ENCODE measurements at regions not wholly inside any gene's neighbourhood (a gene's known extent, or its start where the extent isn't known, plus 50 kb on each side); places are given as distances from the start of the nearest gene placed in this dataset.

DNA sequence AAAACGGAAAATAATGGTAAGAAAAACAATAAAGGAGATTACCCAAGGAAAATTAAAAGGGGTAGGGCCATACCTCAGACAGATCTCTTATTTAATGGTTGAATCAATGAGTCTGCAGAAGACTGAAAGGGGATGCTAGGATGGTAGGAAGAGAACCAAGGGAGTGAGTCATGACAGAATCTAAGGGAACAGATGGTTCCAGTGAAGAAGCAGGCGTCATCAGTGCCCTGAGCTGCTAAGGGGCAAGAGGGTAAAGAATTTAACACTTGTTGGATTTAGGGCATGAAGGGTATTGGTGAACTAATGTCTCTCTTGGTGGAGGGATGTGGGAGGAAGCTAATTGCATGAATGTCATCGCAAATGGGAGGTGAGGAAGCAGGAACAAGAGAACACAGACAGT is 329.2 kb upstream of the TSHZ3 start:
- TF ChIP-seq, protein P1, sequence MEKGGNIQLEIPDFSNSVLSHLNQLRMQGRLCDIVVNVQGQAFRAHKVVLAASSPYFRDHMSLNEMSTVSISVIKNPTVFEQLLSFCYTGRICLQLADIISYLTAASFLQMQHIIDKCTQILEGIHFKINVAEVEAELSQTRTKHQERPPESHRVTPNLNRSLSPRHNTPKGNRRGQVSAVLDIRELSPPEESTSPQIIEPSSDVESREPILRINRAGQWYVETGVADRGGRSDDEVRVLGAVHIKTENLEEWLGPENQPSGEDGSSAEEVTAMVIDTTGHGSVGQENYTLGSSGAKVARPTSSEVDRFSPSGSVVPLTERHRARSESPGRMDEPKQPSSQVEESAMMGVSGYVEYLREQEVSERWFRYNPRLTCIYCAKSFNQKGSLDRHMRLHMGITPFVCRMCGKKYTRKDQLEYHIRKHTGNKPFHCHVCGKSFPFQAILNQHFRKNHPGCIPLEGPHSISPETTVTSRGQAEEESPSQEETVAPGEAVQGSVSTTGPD (CRISPR knock-in tag; IDR thresholded peaks at IDR 0.05): no peak
- TF ChIP-seq, protein P2, sequence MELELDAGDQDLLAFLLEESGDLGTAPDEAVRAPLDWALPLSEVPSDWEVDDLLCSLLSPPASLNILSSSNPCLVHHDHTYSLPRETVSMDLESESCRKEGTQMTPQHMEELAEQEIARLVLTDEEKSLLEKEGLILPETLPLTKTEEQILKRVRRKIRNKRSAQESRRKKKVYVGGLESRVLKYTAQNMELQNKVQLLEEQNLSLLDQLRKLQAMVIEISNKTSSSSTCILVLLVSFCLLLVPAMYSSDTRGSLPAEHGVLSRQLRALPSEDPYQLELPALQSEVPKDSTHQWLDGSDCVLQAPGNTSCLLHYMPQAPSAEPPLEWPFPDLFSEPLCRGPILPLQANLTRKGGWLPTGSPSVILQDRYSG (CRISPR knock-in tag; IDR thresholded peaks at IDR 0.05): no peak
- TF ChIP-seq, protein P3, sequence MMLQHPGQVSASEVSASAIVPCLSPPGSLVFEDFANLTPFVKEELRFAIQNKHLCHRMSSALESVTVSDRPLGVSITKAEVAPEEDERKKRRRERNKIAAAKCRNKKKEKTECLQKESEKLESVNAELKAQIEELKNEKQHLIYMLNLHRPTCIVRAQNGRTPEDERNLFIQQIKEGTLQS (CRISPR knock-in tag; IDR thresholded peaks at IDR 0.05): no peak
- TF ChIP-seq MXI1 (IDR thresholded peaks at IDR 0.05; ENCODE audit: borderline replicate concordance, low read depth, low read length): no peak
- no peak for TF ChIP-seq MYNN (CRISPR knock-in tag; IDR thresholded peaks at IDR 0.05; ENCODE audit: low read depth)
- no peak for TF ChIP-seq POLR2AphosphoS5 (IDR thresholded peaks at IDR 0.05; ENCODE audit: low read depth, low read length)
- TF ChIP-seq, protein P4, sequence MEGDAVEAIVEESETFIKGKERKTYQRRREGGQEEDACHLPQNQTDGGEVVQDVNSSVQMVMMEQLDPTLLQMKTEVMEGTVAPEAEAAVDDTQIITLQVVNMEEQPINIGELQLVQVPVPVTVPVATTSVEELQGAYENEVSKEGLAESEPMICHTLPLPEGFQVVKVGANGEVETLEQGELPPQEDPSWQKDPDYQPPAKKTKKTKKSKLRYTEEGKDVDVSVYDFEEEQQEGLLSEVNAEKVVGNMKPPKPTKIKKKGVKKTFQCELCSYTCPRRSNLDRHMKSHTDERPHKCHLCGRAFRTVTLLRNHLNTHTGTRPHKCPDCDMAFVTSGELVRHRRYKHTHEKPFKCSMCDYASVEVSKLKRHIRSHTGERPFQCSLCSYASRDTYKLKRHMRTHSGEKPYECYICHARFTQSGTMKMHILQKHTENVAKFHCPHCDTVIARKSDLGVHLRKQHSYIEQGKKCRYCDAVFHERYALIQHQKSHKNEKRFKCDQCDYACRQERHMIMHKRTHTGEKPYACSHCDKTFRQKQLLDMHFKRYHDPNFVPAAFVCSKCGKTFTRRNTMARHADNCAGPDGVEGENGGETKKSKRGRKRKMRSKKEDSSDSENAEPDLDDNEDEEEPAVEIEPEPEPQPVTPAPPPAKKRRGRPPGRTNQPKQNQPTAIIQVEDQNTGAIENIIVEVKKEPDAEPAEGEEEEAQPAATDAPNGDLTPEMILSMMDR (CRISPR knock-in tag; IDR thresholded peaks at IDR 0.05): no peak
- no peak for TF ChIP-seq TAF1 (CRISPR knock-in tag; IDR thresholded peaks at IDR 0.05)
- TF ChIP-seq ZNF790 (CRISPR knock-in tag; IDR thresholded peaks at IDR 0.05; ENCODE audit: borderline replicate concordance): no peak
- TF ChIP-seq, protein P5, sequence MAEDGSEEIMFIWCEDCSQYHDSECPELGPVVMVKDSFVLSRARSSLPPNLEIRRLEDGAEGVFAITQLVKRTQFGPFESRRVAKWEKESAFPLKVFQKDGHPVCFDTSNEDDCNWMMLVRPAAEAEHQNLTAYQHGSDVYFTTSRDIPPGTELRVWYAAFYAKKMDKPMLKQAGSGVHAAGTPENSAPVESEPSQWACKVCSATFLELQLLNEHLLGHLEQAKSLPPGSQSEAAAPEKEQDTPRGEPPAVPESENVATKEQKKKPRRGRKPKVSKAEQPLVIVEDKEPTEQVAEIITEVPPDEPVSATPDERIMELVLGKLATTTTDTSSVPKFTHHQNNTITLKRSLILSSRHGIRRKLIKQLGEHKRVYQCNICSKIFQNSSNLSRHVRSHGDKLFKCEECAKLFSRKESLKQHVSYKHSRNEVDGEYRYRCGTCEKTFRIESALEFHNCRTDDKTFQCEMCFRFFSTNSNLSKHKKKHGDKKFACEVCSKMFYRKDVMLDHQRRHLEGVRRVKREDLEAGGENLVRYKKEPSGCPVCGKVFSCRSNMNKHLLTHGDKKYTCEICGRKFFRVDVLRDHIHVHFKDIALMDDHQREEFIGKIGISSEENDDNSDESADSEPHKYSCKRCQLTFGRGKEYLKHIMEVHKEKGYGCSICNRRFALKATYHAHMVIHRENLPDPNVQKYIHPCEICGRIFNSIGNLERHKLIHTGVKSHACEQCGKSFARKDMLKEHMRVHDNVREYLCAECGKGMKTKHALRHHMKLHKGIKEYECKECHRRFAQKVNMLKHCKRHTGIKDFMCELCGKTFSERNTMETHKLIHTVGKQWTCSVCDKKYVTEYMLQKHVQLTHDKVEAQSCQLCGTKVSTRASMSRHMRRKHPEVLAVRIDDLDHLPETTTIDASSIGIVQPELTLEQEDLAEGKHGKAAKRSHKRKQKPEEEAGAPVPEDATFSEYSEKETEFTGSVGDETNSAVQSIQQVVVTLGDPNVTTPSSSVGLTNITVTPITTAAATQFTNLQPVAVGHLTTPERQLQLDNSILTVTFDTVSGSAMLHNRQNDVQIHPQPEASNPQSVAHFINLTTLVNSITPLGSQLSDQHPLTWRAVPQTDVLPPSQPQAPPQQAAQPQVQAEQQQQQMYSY (CRISPR knock-in tag; IDR thresholded peaks at IDR 0.05): no peak

Measured in HepG2 (cell line).